ENCODE measurements at regions not wholly inside any gene's neighbourhood (a gene's known extent, or its start where the extent isn't known, plus 50 kb on each side); places are given as distances from the start of the nearest gene placed in this dataset.

DNA sequence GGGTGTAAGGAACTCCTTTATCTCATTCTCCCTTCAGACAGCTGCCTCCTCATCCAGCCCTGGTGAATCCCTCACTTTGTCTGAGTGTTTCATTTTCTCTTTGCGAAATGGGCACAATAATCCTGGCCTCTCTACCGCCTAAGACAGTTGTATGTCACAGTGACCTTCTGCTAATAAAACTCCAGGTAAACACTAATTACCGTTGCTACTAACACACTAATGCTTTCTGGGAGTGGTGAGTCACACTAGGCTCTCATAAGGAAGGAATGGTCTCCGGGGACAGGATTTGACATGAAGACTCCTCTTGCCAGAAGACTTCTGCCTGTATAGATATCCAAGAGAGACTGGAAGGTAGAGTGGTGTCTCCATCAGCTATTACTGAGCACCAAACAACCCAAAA, 71.7 kb upstream of the SNRK start:
- TF ChIP-seq, protein P1, sequence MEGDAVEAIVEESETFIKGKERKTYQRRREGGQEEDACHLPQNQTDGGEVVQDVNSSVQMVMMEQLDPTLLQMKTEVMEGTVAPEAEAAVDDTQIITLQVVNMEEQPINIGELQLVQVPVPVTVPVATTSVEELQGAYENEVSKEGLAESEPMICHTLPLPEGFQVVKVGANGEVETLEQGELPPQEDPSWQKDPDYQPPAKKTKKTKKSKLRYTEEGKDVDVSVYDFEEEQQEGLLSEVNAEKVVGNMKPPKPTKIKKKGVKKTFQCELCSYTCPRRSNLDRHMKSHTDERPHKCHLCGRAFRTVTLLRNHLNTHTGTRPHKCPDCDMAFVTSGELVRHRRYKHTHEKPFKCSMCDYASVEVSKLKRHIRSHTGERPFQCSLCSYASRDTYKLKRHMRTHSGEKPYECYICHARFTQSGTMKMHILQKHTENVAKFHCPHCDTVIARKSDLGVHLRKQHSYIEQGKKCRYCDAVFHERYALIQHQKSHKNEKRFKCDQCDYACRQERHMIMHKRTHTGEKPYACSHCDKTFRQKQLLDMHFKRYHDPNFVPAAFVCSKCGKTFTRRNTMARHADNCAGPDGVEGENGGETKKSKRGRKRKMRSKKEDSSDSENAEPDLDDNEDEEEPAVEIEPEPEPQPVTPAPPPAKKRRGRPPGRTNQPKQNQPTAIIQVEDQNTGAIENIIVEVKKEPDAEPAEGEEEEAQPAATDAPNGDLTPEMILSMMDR (IDR thresholded peaks at IDR 0.05): no peak
- TF ChIP-seq EP300 (IDR thresholded peaks at IDR 0.05; ENCODE audit: borderline replicate concordance in 1 of 2, low read depth in 1 of 2, low read length in 1 of 2): no peak
- TF ChIP-seq TAF1 (IDR thresholded peaks at IDR 0.05; ENCODE audit: borderline replicate concordance, low read depth, low read length): no peak
- no peak for TF ChIP-seq REST (IDR thresholded peaks at IDR 0.05; ENCODE audit: low read depth, low read length)
- TF ChIP-seq GABPA (IDR thresholded peaks at IDR 0.05; ENCODE audit: low read depth): no peak
- TF ChIP-seq RCOR1 (IDR thresholded peaks at IDR 0.05; ENCODE audit: low read length): no peak
- TF ChIP-seq RAD21 (IDR thresholded peaks at IDR 0.05; ENCODE audit: low read length): no peak
- TF ChIP-seq POLR2AphosphoS5 (IDR thresholded peaks at IDR 0.05; ENCODE audit: low read depth, low read length): no peak
